WTC11 (cell line): ENCODE measurements at regions not wholly inside any gene's neighbourhood (a gene's known extent, or its start where the extent isn't known, plus 50 kb on each side); places are given as distances from the start of the nearest gene placed in this dataset.

Experiments
- ATAC-seq: fragments of 200-7000 bp; cut with Tn5 transposase; 2 replicates; pipeline ENCODE4 v1.10.0; 2021; ENCODE audit warnings: mild to moderate bottlenecking, moderate library complexity
- CTCF ChIA-PET: fragments of 300-600 bp; sonication (Branson Sonifier 250); formaldehyde crosslinking; loops from one replicate; lab custom pipeline; 2021; ENCODE audit warnings: antibody characterized with exemption; lab: Charles Lee
- POLR2A ChIA-PET: fragments of 350-600 bp; sonication (Branson Sonifier 250); formaldehyde crosslinking; loops from one replicate; lab custom pipeline; 2021; ENCODE audit warnings: antibody characterized with exemption; lab: Charles Lee
- DNase-seq: peaks from one replicate; pipeline ENCODE4 v3.0.0; 2021; ENCODE audit warnings: low spot score
- H3K27ac Mint-ChIP-seq: 2 replicates; pipeline ENCODE4 v1.8.0; 2021; ENCODE audit warnings: mixed read lengths
- H3K27me3 Mint-ChIP-seq: 2 replicates; pipeline ENCODE4 v1.8.0; 2021; ENCODE audit warnings: low read depth, mild to moderate bottlenecking, moderate library complexity, mixed read lengths
- H3K36me3 Mint-ChIP-seq: 2 replicates; pipeline ENCODE4 v1.8.0; 2021; ENCODE audit warnings: mixed read lengths
- H3K4me1 Mint-ChIP-seq: 2 replicates; pipeline ENCODE4 v1.8.0; 2022; ENCODE audit warnings: mixed read lengths
- H3K4me3 Mint-ChIP-seq: 2 replicates; pipeline ENCODE4 v1.8.0; 2021; ENCODE audit warnings: mild to moderate bottlenecking, moderate library complexity, mixed read lengths
- H3K9me3 Mint-ChIP-seq: 2 replicates; pipeline ENCODE4 v1.8.0; 2021; ENCODE audit warnings: mixed read lengths
- ARID4B ChIP-seq: sonication (generic); formaldehyde crosslinking; IDR thresholded peaks from 2 replicates; pipeline ENCODE4 v1.8.0; 2023; ENCODE audit warnings: missing genetic modification reagents, mild to moderate bottlenecking, borderline replicate concordance
- ATF1 ChIP-seq: sonication (generic); formaldehyde crosslinking; IDR thresholded peaks from 2 replicates; pipeline ENCODE4 v1.8.1; 2023; ENCODE audit warnings: mild to moderate bottlenecking, moderate library complexity, missing genetic modification reagents
- E2F5 ChIP-seq: sonication (generic); formaldehyde crosslinking; IDR thresholded peaks from 2 replicates; pipeline ENCODE4 v1.8.1; 2022; ENCODE audit warnings: mild to moderate bottlenecking, moderate library complexity, missing genetic modification reagents
- GABPB1 ChIP-seq: sonication (generic); formaldehyde crosslinking; IDR thresholded peaks from 2 replicates; pipeline ENCODE4 v1.8.1; 2023; ENCODE audit warnings: mild to moderate bottlenecking, missing genetic modification reagents
- HMGA2 ChIP-seq: fragments of 250-450 bp; sonication (Bioruptor Pico); IDR thresholded peaks from 2 replicates; pipeline ENCODE4 v1.4.0; 2021; ENCODE audit warnings: mild to moderate bottlenecking, moderate library complexity
- IRF2 ChIP-seq: sonication (generic); formaldehyde crosslinking; IDR thresholded peaks from 2 replicates; pipeline ENCODE4 v1.8.0; 2022; ENCODE audit warnings: low read depth, missing genetic modification reagents, borderline replicate concordance
- KAT7 ChIP-seq: sonication (generic); formaldehyde crosslinking; IDR thresholded peaks from 2 replicates; pipeline ENCODE4 v1.8.1; 2023; ENCODE audit warnings: missing genetic modification reagents, mild to moderate bottlenecking, borderline replicate concordance
- MAX ChIP-seq: sonication (generic); formaldehyde crosslinking; IDR thresholded peaks from 2 replicates; pipeline ENCODE4 v1.8.0; 2022; ENCODE audit warnings: mild to moderate bottlenecking, missing genetic modification reagents
- NFATC4 ChIP-seq: fragments of 250-450 bp; sonication (Bioruptor Pico); IDR thresholded peaks from 2 replicates; pipeline ENCODE4 v1.9.0; 2021; ENCODE audit warnings: mild to moderate bottlenecking
- NFE2L1 ChIP-seq: sonication (generic); formaldehyde crosslinking; IDR thresholded peaks from 2 replicates; pipeline ENCODE4 v1.8.1; 2023; ENCODE audit warnings: missing genetic modification reagents
- NR1H2 ChIP-seq: sonication (generic); formaldehyde crosslinking; IDR thresholded peaks from 2 replicates; pipeline ENCODE4 v1.9.0; 2021; ENCODE audit warnings: mild to moderate bottlenecking, moderate library complexity, missing genetic modification reagents
- OVOL2 ChIP-seq: fragments of 250-450 bp; sonication (Bioruptor Pico); IDR thresholded peaks from 2 replicates; pipeline ENCODE4 v1.9.0; 2021; ENCODE audit warnings: mild to moderate bottlenecking, borderline replicate concordance
- RORB ChIP-seq: fragments of 250-450 bp; sonication (Bioruptor Pico); IDR thresholded peaks from 2 replicates; pipeline ENCODE4 v1.9.0; 2021; ENCODE audit warnings: mild to moderate bottlenecking
- SMAD3 ChIP-seq: sonication (generic); formaldehyde crosslinking; IDR thresholded peaks from 2 replicates; pipeline ENCODE4 v1.8.0; 2022; ENCODE audit warnings: missing genetic modification reagents, mild to moderate bottlenecking, borderline replicate concordance
- SP1 ChIP-seq: sonication (generic); formaldehyde crosslinking; conservative IDR thresholded peaks from 2 replicates; pipeline ENCODE4 v1.8.1; 2022; ENCODE audit warnings: missing genetic modification reagents
- TEAD1 ChIP-seq: sonication (generic); formaldehyde crosslinking; IDR thresholded peaks from 2 replicates; pipeline ENCODE4 v1.8.0; 2022; ENCODE audit warnings: mild to moderate bottlenecking, missing genetic modification reagents
- USF2 ChIP-seq: sonication (generic); formaldehyde crosslinking; IDR thresholded peaks from 2 replicates; pipeline ENCODE4 v1.8.1; 2023; ENCODE audit warnings: mild to moderate bottlenecking, missing genetic modification reagents, moderate library complexity
- ZBTB21 ChIP-seq: sonication (generic); formaldehyde crosslinking; IDR thresholded peaks from 2 replicates; pipeline ENCODE4 v1.8.1; 2023; ENCODE audit warnings: mild to moderate bottlenecking, missing genetic modification reagents, borderline replicate concordance
- ZNF281 ChIP-seq: sonication (generic); formaldehyde crosslinking; IDR thresholded peaks from 2 replicates; pipeline ENCODE4 v1.8.0; 2023; ENCODE audit warnings: mild to moderate bottlenecking, missing genetic modification reagents
- ZNF317 ChIP-seq: sonication (generic); formaldehyde crosslinking; IDR thresholded peaks from 2 replicates; pipeline ENCODE4 v1.8.1; 2023; ENCODE audit warnings: low read depth, mild to moderate bottlenecking, moderate library complexity, missing genetic modification reagents, borderline replicate concordance
- ZNF532 ChIP-seq: fragments of 250-450 bp; sonication (Bioruptor Pico); IDR thresholded peaks from 2 replicates; pipeline ENCODE4 v1.9.0; 2021; ENCODE audit warnings: mild to moderate bottlenecking, borderline replicate concordance

GRCh38 chr2:79373358-79374130 is 139.3 kb upstream of the CTNNA2 start:
- Mint-ChIP-seq H3K4me3 (no peak overlapping the region), H3K27ac (no peak overlapping the region), H3K36me3 (no peaks in the 10 kb centered on the region), H3K9me3 (no peaks in the 10 kb centered on the region), H3K4me1 (peaks cover 23% of the 10 kb centered on the region), H3K27me3 (no peaks in the 10 kb centered on the region; the same call in 1 of the 2 replicates)
- ATAC-seq, result no peak
- DNase-seq, result no peak
- CTCF ChIA-PET, result no interaction called here
- TF ChIP-seq ZNF317 (CRISPR knock-in tag) (no peak), ZBTB21 (CRISPR knock-in tag) (no peak), ZNF532 (no peak), GABPB1 (CRISPR knock-in tag) (no peak), KAT7 (CRISPR knock-in tag) (no peak), USF2 (CRISPR knock-in tag) (no peak), SP1 (CRISPR knock-in tag) (no peak), ATF1 (no peak), NFE2L1 (CRISPR knock-in tag) (no peak), HMGA2 (no peak), NR1H2 (CRISPR knock-in tag) (no peak), OVOL2 (CRISPR knock-in tag) (no peak), TEAD1 (CRISPR knock-in tag) (no peak), MAX (CRISPR knock-in tag) (no peak), ARID4B (no peak)
- POLR2A ChIA-PET, result interaction anchor here (0.9 to 1.0 kb wide), 2 partner anchors 14 to 126 kb away, joined by 3 to 5 read pairs; no protein-coding TSS in a partner anchor

GRCh38 chr2:79370976-79371538 is 141.8 kb upstream of the CTNNA2 start:
- ChIA-PET CTCF (no interaction called here), POLR2A (no interaction called here)
- H3K36me3 Mint-ChIP-seq, result no peaks in the 10 kb centered on the region
- no peak for ATAC-seq
- H3K4me3 Mint-ChIP-seq, result no peak overlapping the region
- no peak for DNase-seq
- H3K9me3 Mint-ChIP-seq, result no peaks in the 10 kb centered on the region
- H3K27me3 Mint-ChIP-seq, result no peaks in the 10 kb centered on the region; the same call in 1 of the 2 replicates
- peaks cover 23% of the 10 kb centered on the region for H3K4me1 Mint-ChIP-seq
- H3K27ac Mint-ChIP-seq, result no peak overlapping the region
- no peak for TF ChIP-seq ZNF281 (CRISPR knock-in tag)
- no peak for TF ChIP-seq NFATC4 (CRISPR knock-in tag)
- no peak for TF ChIP-seq SMAD3
- no peak for TF ChIP-seq E2F5
- TF ChIP-seq USF2 (CRISPR knock-in tag), result no peak
- TF ChIP-seq IRF2, result no peak
- no peak for TF ChIP-seq RORB (CRISPR knock-in tag)
